HFFc6 (cell line): ENCODE measurements at regions not wholly inside any gene's neighbourhood (a gene's known extent, or its start where the extent isn't known, plus 50 kb on each side); places are given as distances from the start of the nearest gene placed in this dataset.

Experiments used
- DNase-seq: peaks from one replicate; pipeline ENCODE4 v3.0.0-alpha.2; 2018
- H3K27ac Mint-ChIP-seq: 2 replicates; pipeline ENCODE4 v1.8.0; 2020; ENCODE audit warnings: mild to moderate bottlenecking, mixed read lengths
- H3K27me3 Mint-ChIP-seq: 2 replicates; pipeline ENCODE4 v1.8.0; 2021; ENCODE audit warnings: mild to moderate bottlenecking, moderate library complexity, mixed read lengths; ENCODE audit not compliant: insufficient read depth
- H3K36me3 Mint-ChIP-seq: 2 replicates; pipeline ENCODE4 v1.8.0; 2021; ENCODE audit warnings: low read depth, mixed read lengths
- H3K4me1 Mint-ChIP-seq: 2 replicates; pipeline ENCODE4 v1.8.0; 2020; ENCODE audit warnings: low read depth, mixed read lengths
- H3K4me3 Mint-ChIP-seq: 2 replicates; pipeline ENCODE4 v1.8.0; 2020; ENCODE audit warnings: mild to moderate bottlenecking, moderate library complexity, mixed read lengths
- H3K9me3 Mint-ChIP-seq: 2 replicates; pipeline ENCODE4 v1.8.0; 2020; ENCODE audit warnings: mild to moderate bottlenecking, mixed read lengths
- CTCF ChIP-seq: fragments of 200-600 bp; sonication (generic); IDR thresholded peaks from 2 replicates; pipeline ENCODE4 v1.5.0; 2021; ENCODE audit warnings: antibody characterized with exemption, mild to moderate bottlenecking

GRCh38 chr20:48571949-48572847 lies 255.6 kb downstream of the PREX1 start:
- no peak for DNase-seq
- H3K9me3 Mint-ChIP-seq, result no peaks in the 10 kb centered on the region
- H3K36me3 Mint-ChIP-seq, result no peaks in the 10 kb centered on the region
- H3K4me1 Mint-ChIP-seq, result no peaks in the 10 kb centered on the region
- peaks cover 25% of the 10 kb centered on the region for H3K27me3 Mint-ChIP-seq
- TF ChIP-seq CTCF, result no peak
- H3K4me3 Mint-ChIP-seq, result no peak overlapping the region
- H3K27ac Mint-ChIP-seq, result no peak overlapping the region

GRCh38 chr20:48569679-48570078 lies 258.1 kb downstream of the PREX1 start:
- no peak for DNase-seq
- Mint-ChIP-seq H3K9me3 (no peaks in the 10 kb centered on the region; the same call in 1 of the 2 replicates), H3K4me1 (no peaks in the 10 kb centered on the region), H3K27ac (no peak overlapping the region), H3K27me3 (peaks cover 30% of the 10 kb centered on the region), H3K36me3 (no peaks in the 10 kb centered on the region), H3K4me3 (no peak overlapping the region)
- no peak for TF ChIP-seq CTCF

- no peak overlapping the region for H3K27ac Mint-ChIP-seq
- TF ChIP-seq CTCF, result no peak
- H3K27me3 Mint-ChIP-seq, result peaks cover 25% of the 10 kb centered on the region
- H3K36me3 Mint-ChIP-seq, result no peaks in the 10 kb centered on the region
- H3K4me1 Mint-ChIP-seq, result no peaks in the 10 kb centered on the region
- H3K9me3 Mint-ChIP-seq, result peaks cover 3% of the 10 kb centered on the region
- no peak overlapping the region for H3K4me3 Mint-ChIP-seq
- no peak for DNase-seq
Observed at GRCh38 chr20:48568520-48568919, 259.3 kb downstream of the PREX1 start.

- DNase-seq, result no peak
- Mint-ChIP-seq H3K27ac (no peak overlapping the region), H3K27me3 (peaks cover 22% of the 10 kb centered on the region), H3K4me3 (no peak overlapping the region), H3K9me3 (peaks cover 7% of the 10 kb centered on the region), H3K36me3 (no peaks in the 10 kb centered on the region), H3K4me1 (no peaks in the 10 kb centered on the region)
- TF ChIP-seq CTCF, result no peak
Observed at GRCh38 chr20:48567145-48567544, 260.7 kb downstream of the PREX1 start.

GRCh38 chr20:48564982-48565539 lies 262.7 kb downstream of the PREX1 start:
- peaks cover 18% of the 10 kb centered on the region for H3K27me3 Mint-ChIP-seq
- no peak for DNase-seq
- no peaks in the 10 kb centered on the region for H3K4me1 Mint-ChIP-seq
- TF ChIP-seq CTCF, result no peak
- no peak overlapping the region for H3K27ac Mint-ChIP-seq
- H3K36me3 Mint-ChIP-seq, result no peaks in the 10 kb centered on the region
- peaks cover 7% of the 10 kb centered on the region for H3K9me3 Mint-ChIP-seq
- H3K4me3 Mint-ChIP-seq, result no peak overlapping the region
